Kidney glomerular epithelial cell (primary cell): ENCODE measurements at regions not wholly inside any gene's neighbourhood (a gene's known extent, or its start where the extent isn't known, plus 50 kb on each side); places are given as distances from the start of the nearest gene placed in this dataset.
"Not testable (repeated sequence)": the region's sequence is repeated elsewhere in the genome, so short reads cannot be mapped to it uniquely, and the experiment has no call there.

Experiments used
- DNase-seq: peaks from one replicate; lab custom pipeline; 2025; lab: John Stamatoyannopoulos, UW

DNA sequence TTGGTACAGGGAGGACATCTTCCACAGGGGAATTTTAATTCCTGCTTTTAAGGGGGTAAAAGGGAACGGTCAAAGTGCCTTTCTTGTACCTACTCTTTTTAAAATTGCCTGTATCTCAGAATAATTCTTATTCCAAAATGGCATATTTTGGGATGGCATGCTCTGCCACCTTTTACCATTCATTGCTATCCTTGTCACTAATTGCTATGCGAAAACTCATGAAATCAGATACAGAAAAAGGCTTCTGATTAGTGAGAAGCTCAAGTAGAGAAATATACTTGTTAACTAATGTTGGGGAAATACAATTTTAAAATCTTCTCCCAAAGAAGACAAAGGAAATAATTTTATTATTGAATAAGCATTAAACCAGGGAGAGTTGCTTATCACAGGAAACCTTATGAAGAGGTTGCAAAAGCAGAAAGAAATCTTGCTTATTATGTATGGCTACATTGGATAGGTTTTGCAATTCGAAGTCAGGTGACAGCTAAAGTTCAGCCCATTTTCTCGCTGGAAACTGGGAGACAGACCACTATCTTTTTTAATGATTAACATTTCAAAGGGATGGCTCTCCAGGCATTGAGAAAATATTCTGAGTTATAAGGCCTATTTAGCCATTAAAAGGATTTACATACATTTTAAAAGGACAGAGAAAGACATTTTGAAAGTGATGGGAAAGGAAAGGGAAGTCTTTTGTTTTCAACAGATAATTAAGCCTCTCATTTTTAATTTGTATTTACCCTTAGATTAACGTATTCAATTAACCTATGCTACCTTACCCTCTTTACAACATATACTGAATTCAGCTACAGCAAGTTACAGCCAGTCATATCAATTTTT is 110.3 kb upstream of the PRSS16 start:
- no peak for DNase-seq

DNA sequence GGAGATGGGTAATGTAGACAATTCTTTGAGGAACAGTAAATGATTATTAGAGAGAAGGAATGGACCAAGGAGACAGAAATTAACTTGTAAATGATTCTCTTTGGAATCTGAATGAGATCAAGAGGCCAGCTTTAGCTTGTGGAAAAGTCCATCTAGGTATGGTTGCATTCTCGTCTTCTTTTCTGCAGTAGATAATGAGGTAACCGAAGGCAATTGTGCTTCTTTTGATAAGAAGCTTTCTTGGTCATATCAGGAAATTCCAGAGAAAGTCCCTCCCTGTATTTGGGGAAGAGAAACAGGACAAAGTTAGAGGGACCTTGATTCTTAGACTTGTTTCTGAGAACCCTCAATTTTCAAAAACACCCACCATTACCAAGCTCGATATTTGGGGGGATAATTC is 109.1 kb upstream of the PRSS16 start:
- DNase-seq = no peak

DNA sequence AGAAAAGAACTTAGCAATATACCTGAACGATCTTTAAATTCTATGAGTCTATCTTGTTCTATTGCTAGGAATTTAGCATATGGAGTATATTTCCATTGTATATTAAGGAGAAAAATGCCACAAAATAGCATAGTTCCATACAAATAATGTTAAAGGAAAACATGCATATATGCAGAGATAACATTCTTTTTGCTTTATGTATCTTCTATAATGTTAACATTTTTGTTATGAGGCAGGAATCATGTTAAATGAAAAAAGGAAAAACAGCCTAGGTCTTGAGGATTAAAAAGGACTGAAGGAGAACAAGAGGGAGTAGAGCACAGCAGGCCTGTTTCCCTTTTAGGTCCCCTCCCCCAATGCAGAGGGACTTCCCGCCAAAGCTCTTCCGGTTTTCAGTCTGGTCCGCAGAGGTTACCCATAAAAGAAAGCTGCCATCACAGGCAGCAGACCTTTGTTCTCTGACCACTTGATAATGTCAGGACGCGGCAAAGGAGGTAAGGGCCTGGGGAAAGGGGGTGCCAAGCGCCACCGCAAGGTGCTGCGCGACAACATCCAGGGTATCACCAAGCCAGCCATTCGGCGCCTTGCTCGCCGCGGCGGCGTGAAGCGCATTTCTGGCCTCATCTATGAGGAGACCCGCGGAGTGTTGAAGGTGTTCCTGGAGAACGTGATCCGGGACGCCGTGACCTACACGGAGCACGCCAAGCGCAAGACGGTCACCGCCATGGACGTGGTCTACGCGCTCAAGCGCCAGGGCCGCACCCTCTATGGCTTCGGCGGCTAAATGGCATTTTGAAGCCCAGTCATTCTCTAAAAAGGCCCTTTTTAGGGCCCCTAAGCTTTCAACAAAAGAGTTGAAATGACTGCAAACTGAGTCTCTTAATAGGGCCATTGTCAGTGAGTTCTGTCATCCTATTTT is 108.4 kb upstream of the PRSS16 start:
- peak; percentile 18 for DNase-seq

GRCh38 chr6:27139756-27140579 is 107.5 kb upstream of the PRSS16 start:
- DNase-seq = no peak

DNA sequence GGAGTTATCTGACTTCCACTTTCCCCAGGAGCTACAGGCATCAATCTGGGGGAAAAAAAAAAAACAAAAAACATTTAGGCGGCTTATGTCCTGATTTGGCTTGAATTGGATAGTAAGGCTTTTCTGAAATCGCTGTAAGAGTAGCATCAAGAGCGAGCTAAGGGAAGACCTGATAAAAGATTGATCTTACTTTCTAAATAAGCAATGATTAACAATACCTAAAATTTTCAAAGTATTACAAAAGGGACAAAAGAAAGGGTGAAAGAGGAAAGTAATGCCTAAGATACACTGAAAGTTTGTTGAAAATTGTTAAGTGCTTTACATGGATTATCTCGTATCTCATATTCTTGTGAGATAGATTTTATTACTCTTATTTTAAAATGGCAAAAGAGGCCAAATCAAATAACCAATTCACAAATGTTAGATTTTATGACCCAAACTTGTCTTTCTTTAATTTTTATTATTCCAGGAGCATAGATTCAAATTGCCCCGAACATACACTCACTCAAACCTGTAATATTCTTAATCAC is 106.4 kb upstream of the PRSS16 start:
- DNase-seq = no peak

DNA sequence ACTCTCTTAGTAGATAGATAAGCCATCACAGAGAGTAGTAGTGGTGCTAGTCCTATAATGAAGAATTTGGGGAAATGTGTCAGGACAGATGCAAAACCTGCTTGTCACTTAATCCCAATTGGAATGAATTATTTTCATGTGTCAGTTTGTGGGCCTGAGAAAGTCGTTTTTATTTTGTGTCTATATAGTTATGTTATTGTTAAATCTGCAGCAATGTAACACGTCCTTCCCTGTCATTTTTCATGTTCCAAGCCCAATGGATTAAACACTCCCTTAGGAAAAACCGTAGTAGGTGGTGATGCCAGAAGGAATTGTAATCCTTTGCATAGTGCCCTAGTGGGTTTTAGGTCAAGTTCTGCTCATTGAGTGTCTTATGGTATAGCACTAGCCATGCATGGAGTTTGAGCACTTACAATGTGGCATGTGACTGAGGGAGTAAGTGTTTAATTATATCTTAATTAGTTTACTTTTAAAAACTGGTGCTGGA is 105.9 kb upstream of the PRSS16 start:
- no peak for DNase-seq

GRCh38 chr6:27143020-27143388 is 104.5 kb upstream of the PRSS16 start:
- DNase-seq = not testable (repeated sequence)

- no peak for DNase-seq
Measured at GRCh38 chr6:27143474-27144026, 104.0 kb upstream of the PRSS16 start.

GRCh38 chr6:27144740-27145079 is 102.8 kb upstream of the PRSS16 start:
- no peak for DNase-seq

DNA sequence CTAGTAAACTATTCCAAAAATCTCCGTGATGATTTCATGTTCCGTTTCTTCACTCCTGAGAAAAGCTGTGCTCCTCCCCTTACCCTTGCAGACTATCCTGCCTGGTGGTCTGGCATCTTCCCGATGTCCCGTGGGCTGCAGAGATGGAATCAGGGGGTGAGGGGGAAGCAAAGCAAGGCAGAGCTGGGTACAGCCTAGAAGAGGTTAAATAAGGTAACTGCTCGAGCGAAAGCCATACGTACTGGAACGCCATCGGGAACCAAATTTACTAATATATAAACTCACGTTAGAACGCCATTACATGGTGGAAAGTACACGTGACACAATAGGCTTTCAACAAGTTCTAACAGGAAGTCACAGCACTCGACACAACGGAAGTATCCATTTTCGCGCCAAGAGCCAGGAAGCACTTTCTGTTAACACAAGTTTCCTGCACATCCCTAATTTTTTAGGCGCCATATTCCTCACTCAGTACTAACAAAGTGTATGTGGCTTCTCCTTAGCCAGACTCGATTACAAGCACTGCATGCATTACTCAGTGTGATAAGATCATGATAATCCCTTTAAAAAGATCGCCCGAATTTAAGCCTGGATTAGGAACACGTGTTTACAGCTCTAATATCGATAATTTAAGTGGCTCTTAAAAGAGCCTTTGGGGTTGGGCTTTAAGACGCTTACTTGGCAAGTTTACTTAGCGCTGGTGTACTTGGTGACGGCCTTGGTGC is 101.6 kb upstream of the PRSS16 start:
- peak; percentile 73 for DNase-seq

- DNase-seq = not testable (repeated sequence)
Measured at GRCh38 chr6:27146456-27146705, 101.1 kb upstream of the PRSS16 start.

GRCh38 chr6:27146706-27147505 is 100.6 kb upstream of the PRSS16 start:
- DNase-seq = peak; percentile 100

DNA sequence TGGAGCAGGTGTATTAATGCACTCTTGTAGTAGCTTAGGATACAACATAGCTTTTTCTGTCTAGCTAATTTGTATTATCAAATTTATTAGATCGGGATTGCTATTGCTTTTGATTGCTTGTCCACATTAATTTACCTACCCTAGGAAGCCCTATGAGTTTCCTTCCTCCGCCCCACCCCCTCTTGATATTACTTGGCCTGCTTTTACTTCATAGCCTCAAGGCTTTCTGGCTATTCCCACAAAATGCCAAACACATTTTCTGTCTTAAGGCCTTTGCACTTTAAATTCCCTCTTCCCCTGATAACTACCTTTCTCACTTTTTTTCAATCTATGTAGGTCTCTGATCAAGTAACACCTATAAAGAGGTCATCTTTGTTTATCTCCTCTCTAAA is 99.1 kb upstream of the PRSS16 start:
- DNase-seq = no peak

GRCh38 chr6:27149150-27149549 is 98.4 kb upstream of the PRSS16 start:
- no peak for DNase-seq

GRCh38 chr6:27154696-27155095 is 92.8 kb upstream of the PRSS16 start:
- no peak for DNase-seq

DNA sequence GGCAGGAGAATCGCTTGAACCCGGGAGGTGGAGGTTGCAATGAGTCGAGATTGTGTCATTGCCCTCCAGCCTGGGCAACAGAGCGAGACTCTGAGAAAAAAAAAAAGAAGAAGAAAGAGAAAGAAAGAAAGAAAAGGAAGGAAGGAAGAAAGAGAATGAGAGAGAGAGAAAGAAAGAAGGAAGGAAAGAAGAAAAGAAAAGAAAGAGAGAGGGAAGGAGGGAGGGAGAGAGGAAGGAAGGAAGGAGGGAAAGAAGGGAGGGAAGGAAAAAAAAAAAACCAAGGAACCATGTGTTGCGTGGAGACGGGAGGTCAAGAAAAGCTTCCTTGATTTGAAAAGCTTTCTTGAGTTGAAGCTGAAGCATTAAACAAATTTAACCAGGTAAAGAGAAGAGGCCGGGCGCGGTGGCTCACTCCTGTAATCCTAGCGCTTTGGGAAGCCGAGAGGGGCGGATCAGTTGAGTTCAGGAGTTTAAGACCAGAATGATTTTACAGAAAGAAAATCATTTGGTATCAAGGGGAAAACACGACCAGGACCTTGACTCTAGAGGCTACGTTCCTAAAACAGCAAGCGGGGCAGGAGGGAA is 90.5 kb upstream of the PRSS16 start:
- no peak for DNase-seq

DNA sequence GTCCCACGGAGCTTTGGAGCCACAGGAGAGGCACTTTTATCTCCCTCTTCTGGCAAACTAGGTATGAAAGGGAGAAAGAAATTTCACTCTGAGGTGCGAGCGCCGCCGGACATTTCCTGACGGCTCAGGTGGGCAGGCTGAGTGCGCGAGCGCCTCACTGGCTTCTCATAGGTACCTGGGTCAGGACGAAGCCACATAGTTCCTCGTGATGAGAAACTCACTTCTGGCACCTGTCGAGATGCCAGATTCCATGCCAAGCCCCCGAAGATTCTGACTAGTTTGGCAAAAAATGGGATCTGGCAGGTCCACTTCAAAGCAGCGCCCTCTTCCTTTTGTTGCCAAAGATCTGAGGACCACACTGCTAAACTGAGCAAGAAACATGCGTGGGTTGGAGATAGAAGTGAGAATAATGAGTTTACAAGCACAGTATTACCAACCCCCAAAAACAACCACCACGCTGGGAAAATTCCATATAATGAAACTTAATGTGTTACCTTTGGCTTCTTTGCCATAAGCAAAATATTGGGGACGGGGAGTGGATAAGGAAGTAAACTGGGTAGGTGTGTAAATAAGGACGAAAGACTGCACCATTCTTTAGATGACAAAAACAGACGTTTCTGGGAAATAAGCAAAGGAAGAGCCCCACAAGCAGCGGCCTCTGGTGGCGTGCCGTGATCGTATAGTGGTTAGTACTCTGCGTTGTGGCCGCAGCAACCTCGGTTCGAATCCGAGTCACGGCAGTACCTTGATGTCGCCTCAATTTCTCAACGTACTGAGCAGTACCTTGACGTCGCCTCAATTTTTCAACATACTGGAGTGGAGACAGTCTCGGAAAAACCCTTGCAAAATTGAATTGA is 89.8 kb upstream of the PRSS16 start:
- no peak for DNase-seq

DNA sequence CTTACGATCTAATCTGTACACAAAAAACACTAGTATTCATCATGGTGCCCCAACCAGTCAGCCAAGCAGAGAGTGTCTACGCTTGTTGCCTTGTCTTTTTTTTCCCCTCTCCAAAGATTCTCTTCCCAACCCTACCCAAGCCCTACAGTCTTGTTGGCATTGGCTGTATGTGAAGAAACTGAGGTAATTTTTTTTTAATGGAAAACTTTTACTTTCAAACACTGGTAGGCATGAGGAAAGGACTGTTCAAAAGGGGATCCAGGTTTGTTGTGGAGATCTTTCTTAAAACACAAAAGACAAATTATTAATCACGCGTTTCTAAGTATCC is 89.2 kb upstream of the PRSS16 start:
- DNase-seq = no peak

- DNase-seq = no peak
Measured at GRCh38 chr6:27159725-27160124, 87.8 kb upstream of the PRSS16 start.
